DOHH2 (cell line): ENCODE measurements at regions not wholly inside any gene's neighbourhood (a gene's known extent, or its start where the extent isn't known, plus 50 kb on each side); places are given as distances from the start of the nearest gene placed in this dataset.
"Not testable (repeated sequence)": the region's sequence is repeated elsewhere in the genome, so short reads cannot be mapped to it uniquely, and the experiment has no call there.

ENCODE experiments used
- CTCF ChIP-seq: fragments of 200-600 bp; sonication (generic); IDR thresholded peaks from one replicate; pipeline ENCODE4 v1.5.1; 2014; ENCODE audit warnings: antibody characterized with exemption, mild to moderate bottlenecking, low read depth, low read length; ENCODE audit not compliant: poor library complexity, severe bottlenecking
- EZH2phosphoT487 ChIP-seq: fragments of 200-600 bp; sonication (generic); IDR thresholded peaks from 2 replicates; pipeline ENCODE4 v1.6.1; 2017; ENCODE audit warnings: borderline replicate concordance, mild to moderate bottlenecking, antibody characterized with exemption, low read length, moderate library complexity, mixed read lengths

GRCh38 chr15:44838929-44839328 lies 102.6 kb downstream of the TRIM69 start:
- TF ChIP-seq CTCF, EZH2phosphoT487: not testable (repeated sequence)
